WTC11 (cell line): ENCODE measurements at regions not wholly inside any gene's neighbourhood (a gene's known extent, or its start where the extent isn't known, plus 50 kb on each side); places are given as distances from the start of the nearest gene placed in this dataset.

Experiments
- ATAC-seq: fragments of 200-7000 bp; cut with Tn5 transposase; 2 replicates; pipeline ENCODE4 v1.10.0; 2021; ENCODE audit warnings: mild to moderate bottlenecking, moderate library complexity
- CTCF ChIA-PET: fragments of 300-600 bp; sonication (Branson Sonifier 250); formaldehyde crosslinking; loops from one replicate; lab custom pipeline; 2021; ENCODE audit warnings: antibody characterized with exemption; lab: Charles Lee
- POLR2A ChIA-PET: fragments of 350-600 bp; sonication (Branson Sonifier 250); formaldehyde crosslinking; loops from one replicate; lab custom pipeline; 2021; ENCODE audit warnings: antibody characterized with exemption; lab: Charles Lee
- DNase-seq: peaks from one replicate; pipeline ENCODE4 v3.0.0; 2021; ENCODE audit warnings: low spot score
- H3K27ac Mint-ChIP-seq: 2 replicates; pipeline ENCODE4 v1.8.0; 2021; ENCODE audit warnings: mixed read lengths
- H3K27me3 Mint-ChIP-seq: 2 replicates; pipeline ENCODE4 v1.8.0; 2021; ENCODE audit warnings: low read depth, mild to moderate bottlenecking, moderate library complexity, mixed read lengths
- H3K36me3 Mint-ChIP-seq: 2 replicates; pipeline ENCODE4 v1.8.0; 2021; ENCODE audit warnings: mixed read lengths
- H3K4me1 Mint-ChIP-seq: 2 replicates; pipeline ENCODE4 v1.8.0; 2022; ENCODE audit warnings: mixed read lengths
- H3K4me3 Mint-ChIP-seq: 2 replicates; pipeline ENCODE4 v1.8.0; 2021; ENCODE audit warnings: mild to moderate bottlenecking, moderate library complexity, mixed read lengths
- H3K9me3 Mint-ChIP-seq: 2 replicates; pipeline ENCODE4 v1.8.0; 2021; ENCODE audit warnings: mixed read lengths
- E2F4 ChIP-seq: sonication (generic); formaldehyde crosslinking; IDR thresholded peaks from 2 replicates; pipeline ENCODE4 v1.8.1; 2022; ENCODE audit warnings: low read depth, mild to moderate bottlenecking, moderate library complexity, missing genetic modification reagents, borderline replicate concordance
- ERG ChIP-seq: fragments of 250-450 bp; sonication (Bioruptor Pico); IDR thresholded peaks from 2 replicates; pipeline ENCODE4 v1.8.0; 2021; ENCODE audit warnings: mild to moderate bottlenecking
- ETV6 ChIP-seq: sonication (generic); formaldehyde crosslinking; IDR thresholded peaks from 2 replicates; pipeline ENCODE4 v1.8.1; 2022; ENCODE audit warnings: mild to moderate bottlenecking, missing genetic modification reagents
- FOXK1 ChIP-seq: sonication (generic); formaldehyde crosslinking; IDR thresholded peaks from 2 replicates; pipeline ENCODE4 v1.8.0; 2022; ENCODE audit warnings: mild to moderate bottlenecking, moderate library complexity, missing genetic modification reagents
- GABPB1 ChIP-seq: sonication (generic); formaldehyde crosslinking; IDR thresholded peaks from 2 replicates; pipeline ENCODE4 v1.8.1; 2023; ENCODE audit warnings: mild to moderate bottlenecking, missing genetic modification reagents
- JUN ChIP-seq: sonication (generic); formaldehyde crosslinking; IDR thresholded peaks from 2 replicates; pipeline ENCODE4 v1.8.0; 2023; ENCODE audit warnings: mild to moderate bottlenecking, missing genetic modification reagents
- NR1H2 ChIP-seq: sonication (generic); formaldehyde crosslinking; IDR thresholded peaks from 2 replicates; pipeline ENCODE4 v1.9.0; 2021; ENCODE audit warnings: mild to moderate bottlenecking, moderate library complexity, missing genetic modification reagents
- PRDM15 ChIP-seq: sonication (generic); formaldehyde crosslinking; IDR thresholded peaks from 2 replicates; pipeline ENCODE4 v1.8.0; 2022; ENCODE audit warnings: missing genetic modification reagents
- SP1 ChIP-seq: sonication (generic); formaldehyde crosslinking; conservative IDR thresholded peaks from 2 replicates; pipeline ENCODE4 v1.8.1; 2022; ENCODE audit warnings: missing genetic modification reagents
- ZNF423 ChIP-seq: fragments of 250-450 bp; sonication (Bioruptor Pico); IDR thresholded peaks from 2 replicates; pipeline ENCODE4 v2.1.2; 2022; ENCODE audit warnings: mild to moderate bottlenecking, moderate library complexity
- TF ChIP-seq, protein P1 (sequence below): fragments of 250-450 bp; sonication (Bioruptor Pico); IDR thresholded peaks from 2 replicates; pipeline ENCODE4 v2.1.2; 2022; ENCODE audit warnings: mild to moderate bottlenecking, moderate library complexity
- TF ChIP-seq, protein P2 (sequence below): sonication (generic); formaldehyde crosslinking; IDR thresholded peaks from 2 replicates; pipeline ENCODE4 v1.8.0; 2023; ENCODE audit warnings: missing genetic modification reagents
- TF ChIP-seq, protein P3 (sequence below): fragments of 250-450 bp; sonication (Bioruptor Pico); conservative IDR thresholded peaks from 2 replicates; pipeline ENCODE4 v1.9.0; 2021; ENCODE audit warnings: mild to moderate bottlenecking
- TF ChIP-seq, protein P4 (sequence below): sonication (generic); formaldehyde crosslinking; IDR thresholded peaks from 2 replicates; pipeline ENCODE4 v1.8.0; 2022; ENCODE audit warnings: mild to moderate bottlenecking, missing genetic modification reagents

GRCh38 chr9:107554636-107555035 is 65.1 kb upstream of the KLF4 start (continued):
- TF ChIP-seq PRDM15, result no peak
- no peak for TF ChIP-seq SP1 (CRISPR knock-in tag)
- TF ChIP-seq, protein P1, sequence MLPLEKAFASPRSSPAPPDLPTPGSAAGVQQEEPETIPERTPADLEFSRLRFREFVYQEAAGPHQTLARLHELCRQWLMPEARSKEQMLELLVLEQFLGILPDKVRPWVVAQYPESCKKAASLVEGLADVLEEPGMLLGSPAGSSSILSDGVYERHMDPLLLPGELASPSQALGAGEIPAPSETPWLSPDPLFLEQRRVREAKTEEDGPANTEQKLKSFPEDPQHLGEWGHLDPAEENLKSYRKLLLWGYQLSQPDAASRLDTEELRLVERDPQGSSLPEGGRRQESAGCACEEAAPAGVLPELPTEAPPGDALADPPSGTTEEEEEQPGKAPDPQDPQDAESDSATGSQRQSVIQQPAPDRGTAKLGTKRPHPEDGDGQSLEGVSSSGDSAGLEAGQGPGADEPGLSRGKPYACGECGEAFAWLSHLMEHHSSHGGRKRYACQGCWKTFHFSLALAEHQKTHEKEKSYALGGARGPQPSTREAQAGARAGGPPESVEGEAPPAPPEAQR, result no peak
- no peak for TF ChIP-seq E2F4
- no peak for TF ChIP-seq ETV6 (CRISPR knock-in tag)
- no peak for TF ChIP-seq JUN (CRISPR knock-in tag)
- TF ChIP-seq, protein P2, sequence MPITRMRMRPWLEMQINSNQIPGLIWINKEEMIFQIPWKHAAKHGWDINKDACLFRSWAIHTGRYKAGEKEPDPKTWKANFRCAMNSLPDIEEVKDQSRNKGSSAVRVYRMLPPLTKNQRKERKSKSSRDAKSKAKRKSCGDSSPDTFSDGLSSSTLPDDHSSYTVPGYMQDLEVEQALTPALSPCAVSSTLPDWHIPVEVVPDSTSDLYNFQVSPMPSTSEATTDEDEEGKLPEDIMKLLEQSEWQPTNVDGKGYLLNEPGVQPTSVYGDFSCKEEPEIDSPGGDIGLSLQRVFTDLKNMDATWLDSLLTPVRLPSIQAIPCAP (CRISPR knock-in tag), result no peak
- no peak for TF ChIP-seq ERG (CRISPR knock-in tag)
- TF ChIP-seq, protein P3, sequence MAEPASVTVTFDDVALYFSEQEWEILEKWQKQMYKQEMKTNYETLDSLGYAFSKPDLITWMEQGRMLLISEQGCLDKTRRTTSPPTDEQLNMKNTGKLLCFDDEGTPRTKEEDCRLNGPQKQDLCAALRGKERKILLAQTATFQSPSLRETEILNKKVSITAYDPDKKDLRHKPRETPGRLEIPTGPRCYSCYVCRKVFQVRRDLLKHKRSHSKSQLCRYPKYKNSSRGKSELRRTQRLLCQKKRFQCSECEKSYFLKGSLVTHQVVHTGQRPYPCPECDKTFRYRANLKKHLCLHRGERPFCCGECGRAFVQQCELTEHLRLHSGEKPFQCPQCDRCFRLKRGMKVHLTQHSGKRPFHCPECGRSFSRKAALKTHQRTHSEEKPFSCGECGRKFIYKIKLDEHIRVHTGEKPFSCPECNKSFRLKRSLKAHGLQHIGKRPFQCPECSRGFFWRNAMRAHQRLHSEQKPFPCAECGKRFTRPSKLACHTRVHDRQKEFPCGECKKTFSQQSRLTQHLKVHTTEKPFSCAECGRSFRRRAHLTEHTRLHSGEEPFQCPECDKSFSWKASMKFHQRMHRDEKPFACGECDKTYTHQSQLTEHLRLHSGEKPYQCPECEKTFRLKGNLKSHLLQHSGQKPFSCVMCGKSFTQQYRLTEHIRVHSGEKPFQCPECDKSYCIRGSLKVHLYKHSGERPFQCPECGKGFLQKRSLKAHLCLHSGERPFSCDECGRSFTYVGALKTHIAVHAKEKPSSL (CRISPR knock-in tag), result no peak
- TF ChIP-seq, protein P4, sequence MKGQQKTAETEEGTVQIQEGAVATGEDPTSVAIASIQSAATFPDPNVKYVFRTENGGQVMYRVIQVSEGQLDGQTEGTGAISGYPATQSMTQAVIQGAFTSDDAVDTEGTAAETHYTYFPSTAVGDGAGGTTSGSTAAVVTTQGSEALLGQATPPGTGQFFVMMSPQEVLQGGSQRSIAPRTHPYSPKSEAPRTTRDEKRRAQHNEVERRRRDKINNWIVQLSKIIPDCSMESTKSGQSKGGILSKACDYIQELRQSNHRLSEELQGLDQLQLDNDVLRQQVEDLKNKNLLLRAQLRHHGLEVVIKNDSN (CRISPR knock-in tag), result no peak
- TF ChIP-seq NR1H2 (CRISPR knock-in tag), result no peak
- TF ChIP-seq ZNF423 (CRISPR knock-in tag), result no peak
- TF ChIP-seq, all 79 proteins: peak for 0

DNA sequence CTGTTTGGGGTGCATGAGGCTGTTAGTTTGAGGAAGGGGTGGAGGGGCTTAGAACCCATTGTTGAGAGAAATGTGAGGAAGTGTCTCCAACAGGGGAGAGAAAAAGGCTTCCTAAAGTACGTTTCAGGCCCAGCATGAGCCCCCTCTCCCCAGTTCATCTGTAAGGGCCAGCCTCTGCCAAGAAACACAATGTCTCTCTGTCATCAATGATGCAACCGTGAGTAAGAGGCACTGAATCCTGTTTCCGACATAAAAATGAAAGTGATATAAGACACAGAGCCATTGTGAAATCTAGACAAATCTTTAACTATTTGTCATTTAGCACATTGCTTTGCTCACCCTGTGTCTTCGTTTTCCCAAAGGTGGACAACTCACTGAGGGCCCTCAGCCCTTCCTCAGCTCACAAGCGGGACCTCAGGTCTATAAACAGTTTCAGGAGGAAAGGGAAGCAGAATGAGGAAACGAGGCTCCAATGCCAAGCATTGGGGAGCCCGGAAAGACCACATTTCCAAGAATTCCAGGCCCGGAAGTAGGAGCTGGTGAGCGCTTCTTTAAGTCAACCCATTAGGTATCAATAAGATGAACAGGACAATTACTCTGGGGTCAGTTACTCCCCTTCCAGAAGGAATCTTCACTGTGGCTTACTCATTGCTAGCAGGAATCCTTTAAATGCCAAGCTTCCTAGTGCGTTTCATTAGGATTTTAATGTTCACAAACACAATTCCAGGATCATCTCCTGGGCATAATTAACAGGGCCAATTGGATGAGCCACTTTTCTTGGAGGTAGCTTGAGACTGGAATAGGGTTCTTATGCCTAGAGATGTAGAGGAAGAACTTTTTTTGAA is 59.0 kb upstream of the KLF4 start:
- no peak for ATAC-seq
- no peak for DNase-seq
- no peaks in the 10 kb centered on the region for H3K36me3 Mint-ChIP-seq
- CTCF ChIA-PET, result no interaction called here
- H3K27ac Mint-ChIP-seq, result no peak overlapping the region
- POLR2A ChIA-PET, result no interaction called here
- no peaks in the 10 kb centered on the region for H3K27me3 Mint-ChIP-seq
- no peak for TF ChIP-seq FOXK1 (CRISPR knock-in tag)
- TF ChIP-seq GABPB1 (CRISPR knock-in tag), result peak; percentile 98
- peaks cover 20% of the 10 kb centered on the region for H3K4me1 Mint-ChIP-seq
- H3K4me3 Mint-ChIP-seq, result no peak overlapping the region
- H3K9me3 Mint-ChIP-seq, result no peaks in the 10 kb centered on the region
